ENCODE measurements at regions not wholly inside any gene's neighbourhood (a gene's known extent, or its start where the extent isn't known, plus 50 kb on each side); places are given as distances from the start of the nearest gene placed in this dataset.
"Not testable (repeated sequence)": the region's sequence is repeated elsewhere in the genome, so short reads cannot be mapped to it uniquely, and the experiment has no call there.

DNA sequence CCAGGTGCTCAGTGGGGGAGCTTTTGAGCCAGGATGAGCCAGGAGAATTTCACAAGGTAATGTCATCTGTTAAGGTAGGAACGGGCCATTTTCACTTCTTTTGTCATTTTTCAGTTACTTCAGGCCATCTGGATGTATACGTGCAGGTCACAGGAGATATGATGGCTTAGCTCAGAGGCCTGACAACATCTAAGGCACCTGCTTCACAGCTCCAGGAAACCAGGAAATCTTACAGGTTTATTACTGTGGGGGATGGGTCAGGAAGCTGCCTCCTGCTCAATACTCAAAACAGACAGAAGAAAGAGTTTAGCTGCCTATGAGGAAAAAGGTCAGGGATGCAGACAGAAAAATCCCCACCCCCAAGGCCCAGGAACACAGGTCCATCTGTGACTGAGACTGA, 364.3 kb upstream of the LRP1B start:
- Histone ChIP-seq H3K4me3 (replicated peaks in 1 of 3; ENCODE audit: low read depth in 2 of 3, low read length in 3 of 3) (no peak overlapping the region), H2AFZ (ENCODE audit: insufficient read depth, low read depth, low read length, poor library complexity, severe bottlenecking) (no peak overlapping the region), H3K4me2 (replicated peaks; ENCODE audit: extremely low read depth, low read length, poor library complexity, severe bottlenecking) (no peak overlapping the region), H4K20me1 (ENCODE audit: insufficient read depth, low read length) (no peaks in the 10 kb centered on the region), H3K36me3 (replicated peaks in 1 of 2; ENCODE audit: control insufficient read depth in 1 of 2, insufficient read depth in 2 of 2, low read length in 2 of 2) (no peaks in the 10 kb centered on the region), H3K9me3 (replicated peaks in 1 of 2; ENCODE audit: control insufficient read depth in 1 of 2, insufficient read depth in 1 of 2, low read length in 2 of 2) (peaks cover 7 to 10% of the 10 kb centered on the region in 2 donors), H3K9ac (ENCODE audit: insufficient read depth, low read length, poor library complexity, severe bottlenecking) (no peak overlapping the region), H3K27me3 (ENCODE audit: control insufficient read depth in 2 of 2, insufficient read depth in 2 of 2, low read length in 2 of 2) (no peaks in the 10 kb centered on the region), H3K27ac (ENCODE audit: low read depth in 1 of 2, low read length in 2 of 2) (no peak overlapping the region), H3K4me1 (ENCODE audit: control insufficient read depth in 1 of 2, insufficient read depth in 2 of 2, low read length in 2 of 2) (no peaks in the 10 kb centered on the region), H3K79me2 (ENCODE audit: insufficient read depth, low read length) (no peaks in the 10 kb centered on the region)
- Mint-ChIP-seq H3K27ac (no peak overlapping the region), H3K4me3 (no peak overlapping the region), H3K4me1 (no peaks in the 10 kb centered on the region), H3K9me3 (peaks cover 0 to 14% (median 7%) of the 10 kb centered on the region in 7 donors), H3K27me3 (ENCODE audit: low read depth in 3 of 3) (no peaks in the 10 kb centered on the region), H3K36me3 (no peaks in the 10 kb centered on the region)
- intact Hi-C loops (cut with micrococcal nuclease): no loop called here
- TF ChIP-seq, protein P1, sequence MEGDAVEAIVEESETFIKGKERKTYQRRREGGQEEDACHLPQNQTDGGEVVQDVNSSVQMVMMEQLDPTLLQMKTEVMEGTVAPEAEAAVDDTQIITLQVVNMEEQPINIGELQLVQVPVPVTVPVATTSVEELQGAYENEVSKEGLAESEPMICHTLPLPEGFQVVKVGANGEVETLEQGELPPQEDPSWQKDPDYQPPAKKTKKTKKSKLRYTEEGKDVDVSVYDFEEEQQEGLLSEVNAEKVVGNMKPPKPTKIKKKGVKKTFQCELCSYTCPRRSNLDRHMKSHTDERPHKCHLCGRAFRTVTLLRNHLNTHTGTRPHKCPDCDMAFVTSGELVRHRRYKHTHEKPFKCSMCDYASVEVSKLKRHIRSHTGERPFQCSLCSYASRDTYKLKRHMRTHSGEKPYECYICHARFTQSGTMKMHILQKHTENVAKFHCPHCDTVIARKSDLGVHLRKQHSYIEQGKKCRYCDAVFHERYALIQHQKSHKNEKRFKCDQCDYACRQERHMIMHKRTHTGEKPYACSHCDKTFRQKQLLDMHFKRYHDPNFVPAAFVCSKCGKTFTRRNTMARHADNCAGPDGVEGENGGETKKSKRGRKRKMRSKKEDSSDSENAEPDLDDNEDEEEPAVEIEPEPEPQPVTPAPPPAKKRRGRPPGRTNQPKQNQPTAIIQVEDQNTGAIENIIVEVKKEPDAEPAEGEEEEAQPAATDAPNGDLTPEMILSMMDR (IDR thresholded peaks at IDR 0.05): no peak
- WGBS (ENCODE audit: insufficient coverage): 100% methylated on average over 1 of the region's 2 CpGs
- DNase-seq: no peak

DNA sequence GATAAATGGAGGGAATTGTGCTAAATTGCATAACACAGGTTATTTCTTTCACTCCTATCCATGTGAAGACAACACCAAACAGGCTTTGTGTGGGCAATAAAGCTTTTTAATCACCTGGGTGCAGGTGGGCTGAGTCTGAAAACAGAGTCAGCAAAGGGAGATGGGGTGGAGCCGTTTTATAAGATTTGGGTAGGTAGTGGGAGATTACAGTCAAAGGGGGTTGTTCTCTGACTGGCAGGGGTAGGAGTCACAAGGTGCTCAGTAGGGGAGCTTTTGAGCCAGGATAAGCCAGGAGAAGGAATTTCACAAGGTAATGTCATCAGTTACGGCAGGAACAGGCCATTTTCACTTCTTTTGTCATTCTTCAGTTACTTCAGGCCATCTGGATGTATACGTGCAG, 358.8 kb upstream of the LRP1B start:
- H3K4me1 ChIP-seq (ENCODE audit: control insufficient read depth in 1 of 2, insufficient read depth in 2 of 2, low read length in 2 of 2); H3K36me3 ChIP-seq (replicated peaks in 1 of 2; ENCODE audit: control insufficient read depth in 1 of 2, insufficient read depth in 2 of 2, low read length in 2 of 2); H2AFZ ChIP-seq (ENCODE audit: insufficient read depth, low read depth, low read length, poor library complexity, severe bottlenecking); H3K27ac Mint-ChIP-seq; H3K27me3 ChIP-seq (ENCODE audit: control insufficient read depth in 2 of 2, insufficient read depth in 2 of 2, low read length in 2 of 2); H3K4me3 ChIP-seq (replicated peaks in 1 of 3; ENCODE audit: low read depth in 2 of 3, low read length in 3 of 3); H3K79me2 ChIP-seq (ENCODE audit: insufficient read depth, low read length); H4K20me1 ChIP-seq (ENCODE audit: insufficient read depth, low read length); H3K27me3 Mint-ChIP-seq (ENCODE audit: low read depth in 3 of 3); H3K27ac ChIP-seq (ENCODE audit: low read depth in 1 of 2, low read length in 2 of 2); intact Hi-C loops (cut with micrococcal nuclease); H3K4me1 Mint-ChIP-seq; DNase-seq; H3K4me2 ChIP-seq (replicated peaks; ENCODE audit: extremely low read depth, low read length, poor library complexity, severe bottlenecking); H3K4me3 Mint-ChIP-seq; H3K9ac ChIP-seq (ENCODE audit: insufficient read depth, low read length, poor library complexity, severe bottlenecking); H3K36me3 Mint-ChIP-seq: not testable (repeated sequence)
- H3K9me3 Mint-ChIP-seq: peaks cover 5 to 19% (median 9%) of the 10 kb centered on the region in 7 donors
- 57% methylated on average over 1 of the region's 3 CpGs for WGBS (ENCODE audit: insufficient coverage)
- peaks cover 7 to 19% of the 10 kb centered on the region in 2 donors for H3K9me3 ChIP-seq (replicated peaks in 1 of 2; ENCODE audit: control insufficient read depth in 1 of 2, insufficient read depth in 1 of 2, low read length in 2 of 2)
